GM19239 (cell line): ENCODE measurements at regions not wholly inside any gene's neighbourhood (a gene's known extent, or its start where the extent isn't known, plus 50 kb on each side); places are given as distances from the start of the nearest gene placed in this dataset.
"Not testable (repeated sequence)": the region's sequence is repeated elsewhere in the genome, so short reads cannot be mapped to it uniquely, and the experiment has no call there.

ENCODE experiments used
- DNase-seq: peaks from one replicate; pipeline ENCODE4 v3.0.0; 2011; ENCODE audit warnings: low spot score; ENCODE audit not compliant: insufficient read length
- FAIRE-seq: peaks from 2 replicates; lab custom pipeline; 2011; peaks lifted over from hg19 to GRCh38; lab: Jason Lieb, UNC

GRCh38 chr13:59250336-59251189 is 913.2 kb downstream of the DIAPH3 start:
- FAIRE-seq, result no peak
- no peak for DNase-seq

GRCh38 chr13:59259165-59260000 is 904.3 kb downstream of the DIAPH3 start:
- FAIRE-seq (no peak), DNase-seq (no peak)

- FAIRE-seq (no peak), DNase-seq (no peak)
Observed at GRCh38 chr13:59261928-59262488, 901.7 kb downstream of the DIAPH3 start.

GRCh38 chr13:59263531-59263930 is 900.2 kb downstream of the DIAPH3 start:
- FAIRE-seq (no peak), DNase-seq (no peak)

GRCh38 chr13:59266478-59267063 is 897.2 kb downstream of the DIAPH3 start:
- FAIRE-seq, result no peak
- no peak for DNase-seq

GRCh38 chr13:59269476-59269875 is 894.3 kb downstream of the DIAPH3 start:
- FAIRE-seq, result no peak
- no peak for DNase-seq

GRCh38 chr13:59270327-59270726 is 893.4 kb downstream of the DIAPH3 start:
- no peak for FAIRE-seq

GRCh38 chr13:59274958-59275727 is 888.6 kb downstream of the DIAPH3 start:
- FAIRE-seq (no peak), DNase-seq (no peak)

More at GRCh38 chr13:59270327-59270726, 893.4 kb downstream of the DIAPH3 start:
- DNase-seq, result no peak

- FAIRE-seq (no peak), DNase-seq (no peak)
Observed at GRCh38 chr13:59276436-59276835, 887.3 kb downstream of the DIAPH3 start.

GRCh38 chr13:59277106-59277505 is 886.6 kb downstream of the DIAPH3 start:
- FAIRE-seq (no peak), DNase-seq (no peak)

- FAIRE-seq (no peak), DNase-seq (no peak)
Observed at GRCh38 chr13:59279028-59279427, 884.7 kb downstream of the DIAPH3 start.

- no peak for DNase-seq
- no peak for FAIRE-seq
Observed at GRCh38 chr13:59279576-59279975, 884.2 kb downstream of the DIAPH3 start.

GRCh38 chr13:59280297-59280696 is 883.4 kb downstream of the DIAPH3 start:
- DNase-seq, result no peak
- FAIRE-seq, result no peak

GRCh38 chr13:59281453-59281852 is 882.3 kb downstream of the DIAPH3 start:
- no peak for FAIRE-seq
- DNase-seq, result no peak

- not testable (repeated sequence) for DNase-seq, FAIRE-seq
Observed at GRCh38 chr13:59292240-59292639, 871.5 kb downstream of the DIAPH3 start.

- no peak for DNase-seq
- FAIRE-seq, result no peak
Observed at GRCh38 chr13:59299584-59299983, 864.1 kb downstream of the DIAPH3 start.

GRCh38 chr13:59300355-59301173 is 863.2 kb downstream of the DIAPH3 start:
- DNase-seq (no peak), FAIRE-seq (no peak)

- DNase-seq, result no peak
- no peak for FAIRE-seq
Observed at GRCh38 chr13:59301174-59301567, 862.6 kb downstream of the DIAPH3 start.

GRCh38 chr13:59303433-59303832 is 860.3 kb downstream of the DIAPH3 start:
- FAIRE-seq (no peak), DNase-seq (no peak)
